ENCODE measurements at regions not wholly inside any gene's neighbourhood (a gene's known extent, or its start where the extent isn't known, plus 50 kb on each side); places are given as distances from the start of the nearest gene placed in this dataset.
"Not testable (repeated sequence)": the region's sequence is repeated elsewhere in the genome, so short reads cannot be mapped to it uniquely, and the experiment has no call there.

DNA sequence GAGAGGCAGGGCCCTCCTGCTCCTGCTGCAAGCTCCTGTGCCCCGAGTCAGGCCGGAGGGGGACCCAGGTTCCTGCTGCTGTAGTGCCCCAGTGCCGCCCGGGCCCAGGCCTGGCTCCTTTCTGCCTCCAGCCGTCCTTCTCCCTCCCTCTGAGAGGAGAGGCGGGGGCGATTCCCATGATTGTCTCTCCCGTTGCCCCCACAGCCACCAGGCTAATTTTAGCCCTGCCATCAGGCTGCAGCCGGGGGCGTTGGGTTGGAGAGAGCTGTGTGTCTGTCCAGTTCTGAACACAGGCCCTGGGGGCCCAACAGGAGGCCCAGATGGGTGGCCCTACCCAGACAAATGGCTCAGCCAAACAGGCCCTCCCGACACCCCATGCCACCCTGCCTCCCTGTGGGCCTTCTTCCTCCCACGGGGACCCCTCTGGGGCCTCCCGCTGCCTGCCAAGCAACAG, 214.8 kb downstream of the TBC1D2B start:
- TF ChIP-seq, protein P1, sequence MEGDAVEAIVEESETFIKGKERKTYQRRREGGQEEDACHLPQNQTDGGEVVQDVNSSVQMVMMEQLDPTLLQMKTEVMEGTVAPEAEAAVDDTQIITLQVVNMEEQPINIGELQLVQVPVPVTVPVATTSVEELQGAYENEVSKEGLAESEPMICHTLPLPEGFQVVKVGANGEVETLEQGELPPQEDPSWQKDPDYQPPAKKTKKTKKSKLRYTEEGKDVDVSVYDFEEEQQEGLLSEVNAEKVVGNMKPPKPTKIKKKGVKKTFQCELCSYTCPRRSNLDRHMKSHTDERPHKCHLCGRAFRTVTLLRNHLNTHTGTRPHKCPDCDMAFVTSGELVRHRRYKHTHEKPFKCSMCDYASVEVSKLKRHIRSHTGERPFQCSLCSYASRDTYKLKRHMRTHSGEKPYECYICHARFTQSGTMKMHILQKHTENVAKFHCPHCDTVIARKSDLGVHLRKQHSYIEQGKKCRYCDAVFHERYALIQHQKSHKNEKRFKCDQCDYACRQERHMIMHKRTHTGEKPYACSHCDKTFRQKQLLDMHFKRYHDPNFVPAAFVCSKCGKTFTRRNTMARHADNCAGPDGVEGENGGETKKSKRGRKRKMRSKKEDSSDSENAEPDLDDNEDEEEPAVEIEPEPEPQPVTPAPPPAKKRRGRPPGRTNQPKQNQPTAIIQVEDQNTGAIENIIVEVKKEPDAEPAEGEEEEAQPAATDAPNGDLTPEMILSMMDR (conservative IDR thresholded peaks at IDR 0.05; ENCODE audit: low read depth, low read length) = no peak
- no peak for DNase-seq (ENCODE audit: low read depth)

DNA sequence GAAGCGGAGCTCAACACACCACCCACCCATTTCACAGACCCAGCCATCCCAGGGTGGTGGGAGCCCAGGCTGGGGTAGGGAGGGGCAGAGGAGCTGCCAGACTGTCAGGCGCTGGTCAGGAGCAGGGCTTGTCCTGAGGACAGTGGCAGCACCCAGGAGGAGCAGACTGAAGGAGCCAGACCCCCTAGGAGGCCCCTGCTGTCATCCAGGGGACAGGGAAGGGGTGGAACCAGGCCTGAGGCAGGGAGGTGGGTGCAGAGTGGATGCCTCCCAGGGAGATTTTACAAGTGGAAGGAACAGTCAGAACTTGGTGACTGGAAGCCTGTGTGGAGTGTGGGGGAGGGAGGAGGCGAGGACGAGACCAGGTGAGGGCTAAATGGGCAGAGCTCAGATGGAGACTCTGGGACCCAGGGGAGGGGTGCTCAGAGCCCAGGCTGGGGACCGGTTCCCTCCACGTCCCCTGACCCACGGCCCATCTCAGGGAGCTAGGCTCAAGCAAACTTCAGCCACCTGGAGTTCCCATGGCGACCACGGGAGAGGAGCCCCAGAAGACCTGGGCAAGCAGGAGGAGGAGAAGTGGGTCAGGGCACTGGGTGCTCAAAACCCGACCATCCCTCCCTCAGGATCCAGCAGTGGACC, 215.4 kb downstream of the TBC1D2B start:
- DNase-seq (ENCODE audit: low read depth) = not testable (repeated sequence)

More for the DNA sequence above, 214.8 kb downstream of the TBC1D2B start:
- H3K4me3 ChIP-seq (ENCODE audit: low read length) = no peak overlapping the region

DNA sequence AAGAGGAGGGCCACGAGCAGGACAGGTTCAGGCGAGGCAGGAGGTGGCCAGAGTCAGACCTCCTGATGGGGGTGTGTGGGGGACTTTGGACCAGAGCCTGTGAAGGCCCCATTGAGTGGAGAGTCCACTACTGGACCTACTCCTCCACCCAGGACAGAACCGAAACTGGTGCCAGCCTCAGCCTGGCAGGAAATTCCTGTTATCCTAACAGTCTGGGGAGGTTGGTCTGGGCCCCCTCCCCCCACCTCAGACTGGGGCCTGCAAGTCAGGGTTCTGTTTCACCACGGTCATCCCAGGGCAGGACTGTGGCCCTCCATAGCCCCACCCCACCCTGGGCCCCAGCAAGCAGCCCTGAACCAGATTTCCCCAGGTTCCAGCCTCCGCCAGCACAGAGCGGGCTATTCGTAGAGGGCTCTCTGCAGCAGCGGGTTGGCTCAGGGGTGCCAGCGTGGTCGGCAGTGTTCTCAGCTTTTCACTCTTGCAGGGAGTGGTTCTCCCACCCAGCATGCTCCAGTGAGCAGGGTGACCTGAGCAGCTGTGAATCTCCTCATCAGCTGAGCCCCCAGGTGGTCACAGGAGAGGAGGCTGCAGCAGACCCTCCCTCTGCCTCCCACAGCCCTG, 217.3 kb downstream of the TBC1D2B start:
- no peak for DNase-seq (ENCODE audit: low read depth)
- H3K4me3 ChIP-seq (ENCODE audit: low read length) = no peak overlapping the region
- TF ChIP-seq, protein P1 (conservative IDR thresholded peaks at IDR 0.05; ENCODE audit: low read depth, low read length) = no peak

More for the DNA sequence above, 215.4 kb downstream of the TBC1D2B start:
- H3K4me3 ChIP-seq (ENCODE audit: low read length) = not testable (repeated sequence)

DNA sequence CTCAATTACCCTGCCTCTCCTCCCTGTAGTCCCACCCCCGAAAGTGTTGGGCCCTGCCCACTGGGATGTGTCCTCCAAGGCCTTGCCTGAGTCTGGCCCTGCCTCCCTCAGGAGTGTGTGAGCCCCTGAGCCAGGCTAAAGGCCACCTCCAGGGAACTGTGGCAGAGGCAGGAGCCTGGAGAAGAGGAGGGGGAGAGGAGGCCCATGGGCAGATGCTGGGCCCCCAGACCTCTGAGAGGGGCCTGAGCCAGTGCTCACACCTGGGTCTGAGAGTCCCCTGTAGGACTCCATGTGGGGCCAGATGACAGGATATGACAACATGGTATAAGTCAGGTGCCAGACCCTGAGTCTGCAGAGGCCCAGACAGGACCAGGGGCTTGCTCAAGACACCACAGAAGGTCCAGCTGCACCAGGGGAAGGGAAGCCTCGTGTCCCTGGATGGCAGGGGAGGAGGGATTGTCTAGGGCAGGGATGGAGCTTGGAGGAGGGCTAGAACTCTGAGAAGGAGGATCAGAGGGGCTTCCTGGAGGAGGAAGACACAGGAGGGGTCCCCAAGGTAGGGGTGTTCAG, 217.9 kb downstream of the TBC1D2B start:
- DNase-seq (ENCODE audit: low read depth) = no peak
- no peak overlapping the region for H3K4me3 ChIP-seq (ENCODE audit: low read length)
- TF ChIP-seq, protein P1 (conservative IDR thresholded peaks at IDR 0.05; ENCODE audit: low read depth, low read length) = no peak

DNA sequence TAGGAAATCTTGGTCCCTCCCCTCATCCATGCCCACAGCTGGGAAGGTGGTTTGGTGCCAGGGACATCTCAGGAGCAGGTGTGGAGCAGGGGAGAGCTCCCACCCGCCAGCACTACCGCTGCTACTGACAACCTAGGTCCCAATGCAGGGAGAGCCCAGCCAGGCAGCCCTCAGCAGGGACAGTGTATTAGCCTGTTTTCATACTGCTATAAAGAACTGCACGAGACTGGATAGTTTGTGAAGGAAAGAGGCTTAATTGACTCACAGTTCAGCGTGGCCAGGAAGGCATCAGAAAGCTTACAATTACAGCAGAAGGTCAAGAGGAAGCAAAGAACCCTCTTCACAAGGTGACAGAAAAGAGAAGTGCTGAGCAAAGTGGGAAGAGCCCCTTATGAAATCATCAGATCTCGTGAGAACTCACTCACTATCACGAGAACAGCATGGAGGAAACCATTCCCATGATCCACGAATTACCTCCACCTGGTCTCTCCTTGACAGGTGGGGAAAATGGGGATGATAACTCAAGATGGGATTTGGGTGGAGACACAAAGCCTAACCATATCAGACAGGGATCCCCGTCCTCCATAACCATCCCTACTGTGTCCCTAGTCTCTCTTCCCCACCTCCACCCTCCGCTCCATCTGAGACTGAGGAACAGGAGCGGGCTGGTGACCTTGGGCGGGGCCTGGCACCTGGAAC, 218.6 kb downstream of the TBC1D2B start:
- no peak for DNase-seq (ENCODE audit: low read depth)
- no peak overlapping the region for H3K4me3 ChIP-seq (ENCODE audit: low read length)
- TF ChIP-seq, protein P1 (conservative IDR thresholded peaks at IDR 0.05; ENCODE audit: low read depth, low read length) = no peak

DNA sequence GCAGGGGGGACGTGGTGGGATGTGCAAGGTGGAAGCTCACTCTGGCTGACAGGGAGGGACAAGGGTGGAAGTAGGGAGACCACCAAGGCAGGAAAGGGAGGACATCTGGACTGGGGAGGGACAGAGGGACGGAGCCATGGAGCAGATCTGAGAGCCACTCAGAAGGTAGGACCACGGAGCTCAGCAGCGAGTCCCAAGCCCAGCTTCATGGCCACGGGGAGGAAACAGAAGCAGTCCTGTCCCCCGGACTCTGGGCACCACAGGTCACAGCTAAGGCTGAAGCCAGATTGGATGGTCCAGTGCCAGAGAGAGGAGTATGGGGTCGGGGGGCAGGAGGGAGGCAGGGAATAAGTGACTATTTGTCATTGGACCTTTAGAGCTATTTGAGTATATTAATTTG, 220.1 kb downstream of the TBC1D2B start:
- TF ChIP-seq, protein P1 (conservative IDR thresholded peaks at IDR 0.05; ENCODE audit: low read depth, low read length) = no peak
- no peak overlapping the region for H3K4me3 ChIP-seq (ENCODE audit: low read length)
- DNase-seq (ENCODE audit: low read depth) = no peak

DNA sequence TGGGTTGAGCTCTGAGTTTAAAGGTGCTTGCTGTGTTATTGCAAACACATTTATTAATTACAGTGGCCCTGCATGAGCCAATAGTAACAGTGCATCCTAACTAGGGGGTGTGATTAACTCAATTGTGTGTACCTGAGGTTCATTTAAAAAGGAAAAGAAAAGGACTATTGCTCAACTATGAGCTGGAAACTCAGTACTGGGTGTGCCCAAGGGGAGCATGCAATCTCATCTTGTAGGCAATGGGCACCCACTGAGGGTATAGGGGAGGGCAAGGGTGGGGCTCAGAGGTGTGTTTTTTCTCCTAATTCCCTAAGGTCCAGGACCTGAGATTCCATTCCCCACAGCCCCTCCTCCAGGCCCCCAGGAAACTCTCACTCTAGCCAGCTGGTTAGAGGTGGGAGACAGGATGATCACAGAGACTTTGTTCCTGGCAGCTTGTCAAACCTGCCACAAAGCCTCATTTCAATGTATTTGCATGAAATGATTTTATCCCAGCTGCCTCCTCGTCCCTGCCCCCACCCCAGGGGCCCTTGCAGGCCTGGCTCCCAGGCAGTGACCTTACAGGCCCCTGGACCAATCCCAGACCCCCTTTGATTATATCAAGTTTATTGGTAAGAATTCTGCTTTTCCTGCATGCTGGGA, 220.7 kb downstream of the TBC1D2B start:
- no peak overlapping the region for H3K4me3 ChIP-seq (ENCODE audit: low read length)
- TF ChIP-seq, protein P1 (conservative IDR thresholded peaks at IDR 0.05; ENCODE audit: low read depth, low read length) = no peak
- DNase-seq (ENCODE audit: low read depth) = no peak

All from retinal pigment epithelial cell (primary cell).